ENCODE measurements at regions not wholly inside any gene's neighbourhood (a gene's known extent, or its start where the extent isn't known, plus 50 kb on each side); places are given as distances from the start of the nearest gene placed in this dataset.

DNA sequence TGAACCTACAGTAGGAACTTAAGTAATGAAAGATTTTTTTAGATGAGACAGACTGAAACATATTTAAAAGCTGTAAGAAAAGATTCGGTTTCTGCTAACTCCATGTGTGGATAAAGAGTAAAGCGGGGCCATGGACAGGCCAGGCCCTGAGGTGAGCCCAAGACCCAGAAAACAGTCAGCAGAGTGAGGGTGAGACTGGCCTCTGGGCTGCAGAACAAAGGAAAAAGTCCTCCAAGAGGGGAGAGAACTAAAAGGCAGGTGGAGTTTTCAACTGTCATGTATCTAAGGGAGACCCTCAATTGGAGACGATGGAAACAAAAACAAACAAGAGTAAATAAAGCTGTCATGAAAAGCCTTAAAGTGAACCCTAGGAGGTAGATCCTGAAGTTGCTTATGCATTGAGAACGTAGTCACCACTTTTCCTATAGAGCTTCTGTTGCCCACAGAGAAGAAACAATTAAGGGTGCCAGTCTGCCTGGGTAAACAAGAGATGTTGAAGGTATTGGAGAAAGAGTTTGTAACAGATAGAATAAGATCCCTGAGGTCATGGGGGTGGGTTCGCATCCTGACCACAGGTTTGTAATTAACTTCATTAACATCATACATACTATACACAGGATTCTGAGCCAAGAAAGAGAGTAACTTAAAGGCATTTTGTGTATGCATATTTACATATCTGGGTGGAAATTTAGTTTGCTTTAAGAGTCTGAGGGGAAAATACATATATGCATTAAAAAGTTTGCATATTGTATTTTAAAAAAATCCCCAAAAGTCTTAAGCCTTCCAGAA is 268.7 kb upstream of the PDE3A start (continued):
- TF ChIP-seq, protein P1, sequence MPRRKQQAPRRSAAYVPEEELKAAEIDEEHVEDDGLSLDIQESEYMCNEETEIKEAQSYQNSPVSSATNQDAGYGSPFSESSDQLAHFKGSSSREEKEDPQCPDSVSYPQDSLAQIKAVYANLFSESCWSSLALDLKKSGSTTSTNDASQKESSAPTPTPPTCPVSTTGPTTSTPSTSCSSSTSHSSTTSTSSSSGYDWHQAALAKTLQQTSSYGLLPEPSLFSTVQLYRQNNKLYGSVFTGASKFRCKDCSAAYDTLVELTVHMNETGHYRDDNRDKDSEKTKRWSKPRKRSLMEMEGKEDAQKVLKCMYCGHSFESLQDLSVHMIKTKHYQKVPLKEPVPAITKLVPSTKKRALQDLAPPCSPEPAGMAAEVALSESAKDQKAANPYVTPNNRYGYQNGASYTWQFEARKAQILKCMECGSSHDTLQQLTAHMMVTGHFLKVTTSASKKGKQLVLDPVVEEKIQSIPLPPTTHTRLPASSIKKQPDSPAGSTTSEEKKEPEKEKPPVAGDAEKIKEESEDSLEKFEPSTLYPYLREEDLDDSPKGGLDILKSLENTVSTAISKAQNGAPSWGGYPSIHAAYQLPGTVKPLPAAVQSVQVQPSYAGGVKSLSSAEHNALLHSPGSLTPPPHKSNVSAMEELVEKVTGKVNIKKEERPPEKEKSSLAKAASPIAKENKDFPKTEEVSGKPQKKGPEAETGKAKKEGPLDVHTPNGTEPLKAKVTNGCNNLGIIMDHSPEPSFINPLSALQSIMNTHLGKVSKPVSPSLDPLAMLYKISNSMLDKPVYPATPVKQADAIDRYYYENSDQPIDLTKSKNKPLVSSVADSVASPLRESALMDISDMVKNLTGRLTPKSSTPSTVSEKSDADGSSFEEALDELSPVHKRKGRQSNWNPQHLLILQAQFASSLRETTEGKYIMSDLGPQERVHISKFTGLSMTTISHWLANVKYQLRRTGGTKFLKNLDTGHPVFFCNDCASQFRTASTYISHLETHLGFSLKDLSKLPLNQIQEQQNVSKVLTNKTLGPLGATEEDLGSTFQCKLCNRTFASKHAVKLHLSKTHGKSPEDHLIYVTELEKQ (CRISPR knock-in tag; IDR thresholded peaks at IDR 0.05) = no peak
- TF ChIP-seq CAMTA2 (CRISPR knock-in tag; conservative IDR thresholded peaks at IDR 0.05) = no peak
- TF ChIP-seq BCOR (IDR thresholded peaks at IDR 0.05) = no peak
- TF ChIP-seq GTF2A2 (tag; IDR thresholded peaks at IDR 0.05) = no peak
- no peak for TF ChIP-seq SMARCB1 (IDR thresholded peaks at IDR 0.05; ENCODE audit: insufficient read length, low read depth)

DNA sequence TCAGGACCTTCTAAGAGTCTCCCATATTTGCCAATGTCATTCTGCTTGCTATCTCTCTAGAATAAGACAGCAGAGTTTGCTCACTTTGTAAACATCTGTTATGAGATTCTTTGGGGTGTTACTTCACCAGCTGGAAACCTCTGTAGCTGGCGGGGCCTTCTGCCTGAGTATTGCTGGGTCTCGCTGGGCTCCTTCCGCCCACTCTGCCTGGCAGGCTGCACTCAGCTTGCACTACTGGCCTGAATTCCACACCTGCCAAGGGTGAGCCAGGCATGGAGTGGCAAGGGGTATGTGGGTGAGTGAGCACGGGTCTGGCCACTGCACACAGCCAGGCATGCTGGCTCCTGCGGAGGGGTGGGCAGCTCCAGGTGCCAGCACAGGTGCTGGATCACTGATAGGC is 267.3 kb upstream of the PDE3A start:
- ChIA-PET CTCF (ENCODE audit: low intra/inter-chr PET ratio) (no interaction called here), POLR2A (no interaction called here)
- H3K9ac ChIP-seq (ENCODE audit: insufficient read depth in 1 of 2, low read depth in 2 of 2, low read length in 2 of 2) = no peak overlapping the region
- no peaks in the 10 kb centered on the region for H3K79me2 ChIP-seq (ENCODE audit: control insufficient read depth, insufficient read depth, low read length)
- no peak for ATAC-seq
- intact Hi-C loops (cut with micrococcal nuclease) = no loop called here
- H3K9me3 ChIP-seq (replicated peaks; ENCODE audit: control insufficient read depth, insufficient read depth, low read depth, low read length) = no peaks in the 10 kb centered on the region
- in situ Hi-C loops (cut with MboI) = no loop called here
- no peaks in the 10 kb centered on the region for H3K9me1 ChIP-seq (ENCODE audit: control insufficient read depth, insufficient read depth, low read length)
- no peak overlapping the region for H3K27ac ChIP-seq (ENCODE audit: extremely low read depth, low read depth, low read length)
- no TSS peak for BruUV-seq (replicated peaks)
- H3K36me3 ChIP-seq (ENCODE audit: control insufficient read depth, insufficient read depth, low read length) = no peaks in the 10 kb centered on the region
- no peaks in the 10 kb centered on the region for H4K20me1 ChIP-seq (replicated peaks; ENCODE audit: control insufficient read depth, insufficient read depth, low read length)
- H3K4me3 ChIP-seq = no peak overlapping the region
- 0% methylated on average over 4 of the region's 5 CpGs for WGBS (ENCODE audit: insufficient coverage, low coverage, missing lambda C conversion rate)
- no peak for DNase-seq (ENCODE audit: extremely low read depth in 1 of 4, low spot score in 3 of 4)
- no peak for FAIRE-seq
- H3K4me1 ChIP-seq (replicated peaks in 1 of 2; ENCODE audit: control insufficient read depth in 2 of 2, insufficient read depth in 2 of 2, low read length in 2 of 2) = no peaks in the 10 kb centered on the region
- H3K27me3 ChIP-seq (ENCODE audit: control insufficient read depth in 2 of 2, insufficient read depth in 2 of 2, low read length in 2 of 2) = no peaks in the 10 kb centered on the region
- H3K4me2 ChIP-seq (ENCODE audit: insufficient read depth, low read length) = no peak overlapping the region
- H2AFZ ChIP-seq (ENCODE audit: low read depth, low read length) = no peak overlapping the region
- TF ChIP-seq BCOR (IDR thresholded peaks at IDR 0.05) (no peak), NFRKB (IDR thresholded peaks at IDR 0.05; ENCODE audit: low read depth) (no peak), ZNF232 (CRISPR knock-in tag; IDR thresholded peaks at IDR 0.05) (no peak), MTA1 (IDR thresholded peaks at IDR 0.05; ENCODE audit: borderline replicate concordance) (no peak), FOXK2 (conservative IDR thresholded peaks at IDR 0.05 in 1 of 2, IDR thresholded peaks at IDR 0.05 in 1 of 2; ENCODE audit: low read depth in 2 of 2) (no peak), ZNF699 (CRISPR knock-in tag; IDR thresholded peaks at IDR 0.05; ENCODE audit: insufficient replicate concordance) (no peak), KDM4B (IDR thresholded peaks at IDR 0.05; ENCODE audit: borderline replicate concordance in 2 of 2, low read depth in 1 of 2) (no peak), SETDB1 (IDR thresholded peaks at IDR 0.05; ENCODE audit: low read length) (no peak), TRIM28 (IDR thresholded peaks at IDR 0.05) (no peak), ERF (CRISPR knock-in tag; IDR thresholded peaks at IDR 0.05) (no peak)
- TF ChIP-seq, protein P2, sequence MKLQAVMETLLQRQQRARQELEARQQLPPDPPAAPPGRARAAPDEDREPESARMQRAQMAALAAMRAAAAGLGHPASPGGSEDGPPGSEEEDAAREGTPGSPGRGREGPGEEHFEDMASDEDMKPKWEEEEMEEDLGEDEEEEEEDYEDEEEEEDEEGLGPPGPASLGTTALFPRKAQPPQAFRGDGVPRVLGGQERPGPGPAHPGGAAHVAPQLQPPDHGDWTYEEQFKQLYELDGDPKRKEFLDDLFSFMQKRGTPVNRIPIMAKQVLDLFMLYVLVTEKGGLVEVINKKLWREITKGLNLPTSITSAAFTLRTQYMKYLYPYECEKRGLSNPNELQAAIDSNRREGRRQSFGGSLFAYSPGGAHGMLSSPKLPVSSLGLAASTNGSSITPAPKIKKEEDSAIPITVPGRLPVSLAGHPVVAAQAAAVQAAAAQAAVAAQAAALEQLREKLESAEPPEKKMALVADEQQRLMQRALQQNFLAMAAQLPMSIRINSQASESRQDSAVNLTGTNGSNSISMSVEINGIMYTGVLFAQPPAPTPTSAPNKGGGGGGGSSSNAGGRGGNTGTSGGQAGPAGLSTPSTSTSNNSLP (IDR thresholded peaks at IDR 0.05; ENCODE audit: borderline replicate concordance, low read depth, low read length) = no peak
- TF ChIP-seq, protein P3, sequence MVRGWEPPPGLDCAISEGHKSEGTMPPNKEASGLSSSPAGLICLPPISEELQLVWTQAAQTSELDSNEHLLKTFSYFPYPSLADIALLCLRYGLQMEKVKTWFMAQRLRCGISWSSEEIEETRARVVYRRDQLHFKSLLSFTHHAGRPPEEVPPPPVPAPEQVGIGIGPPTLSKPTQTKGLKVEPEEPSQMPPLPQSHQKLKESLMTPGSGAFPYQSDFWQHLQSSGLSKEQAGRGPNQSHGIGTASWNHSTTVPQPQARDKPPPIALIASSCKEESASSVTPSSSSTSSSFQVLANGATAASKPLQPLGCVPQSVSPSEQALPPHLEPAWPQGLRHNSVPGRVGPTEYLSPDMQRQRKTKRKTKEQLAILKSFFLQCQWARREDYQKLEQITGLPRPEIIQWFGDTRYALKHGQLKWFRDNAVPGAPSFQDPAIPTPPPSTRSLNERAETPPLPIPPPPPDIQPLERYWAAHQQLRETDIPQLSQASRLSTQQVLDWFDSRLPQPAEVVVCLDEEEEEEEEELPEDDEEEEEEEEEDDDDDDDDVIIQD (CRISPR knock-in tag; IDR thresholded peaks at IDR 0.05) = no peak

Data from K562 (cell line).